ENCODE measurements at regions not wholly inside any gene's neighbourhood (a gene's known extent, or its start where the extent isn't known, plus 50 kb on each side); places are given as distances from the start of the nearest gene placed in this dataset.

DNA sequence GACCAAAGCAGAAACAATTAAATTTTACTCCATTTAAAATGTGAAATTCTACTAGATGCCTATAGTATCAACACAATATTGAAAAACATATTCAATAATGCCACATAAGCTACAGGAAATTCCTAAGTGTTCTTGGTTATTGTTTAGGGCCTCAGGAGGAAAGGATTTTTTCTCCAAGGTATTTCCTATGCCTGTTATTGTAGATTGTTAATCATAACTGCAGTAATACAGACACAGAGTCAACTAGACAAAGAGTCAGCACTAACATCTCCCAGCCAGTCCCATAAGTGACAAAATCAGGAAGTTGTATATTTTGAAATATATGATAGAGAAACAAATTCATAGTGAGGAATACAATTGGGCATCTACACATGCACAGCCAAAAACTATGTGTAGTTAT is 782.7 kb upstream of the KIF2B start:
- TF ChIP-seq, protein P1, sequence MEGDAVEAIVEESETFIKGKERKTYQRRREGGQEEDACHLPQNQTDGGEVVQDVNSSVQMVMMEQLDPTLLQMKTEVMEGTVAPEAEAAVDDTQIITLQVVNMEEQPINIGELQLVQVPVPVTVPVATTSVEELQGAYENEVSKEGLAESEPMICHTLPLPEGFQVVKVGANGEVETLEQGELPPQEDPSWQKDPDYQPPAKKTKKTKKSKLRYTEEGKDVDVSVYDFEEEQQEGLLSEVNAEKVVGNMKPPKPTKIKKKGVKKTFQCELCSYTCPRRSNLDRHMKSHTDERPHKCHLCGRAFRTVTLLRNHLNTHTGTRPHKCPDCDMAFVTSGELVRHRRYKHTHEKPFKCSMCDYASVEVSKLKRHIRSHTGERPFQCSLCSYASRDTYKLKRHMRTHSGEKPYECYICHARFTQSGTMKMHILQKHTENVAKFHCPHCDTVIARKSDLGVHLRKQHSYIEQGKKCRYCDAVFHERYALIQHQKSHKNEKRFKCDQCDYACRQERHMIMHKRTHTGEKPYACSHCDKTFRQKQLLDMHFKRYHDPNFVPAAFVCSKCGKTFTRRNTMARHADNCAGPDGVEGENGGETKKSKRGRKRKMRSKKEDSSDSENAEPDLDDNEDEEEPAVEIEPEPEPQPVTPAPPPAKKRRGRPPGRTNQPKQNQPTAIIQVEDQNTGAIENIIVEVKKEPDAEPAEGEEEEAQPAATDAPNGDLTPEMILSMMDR (IDR thresholded peaks at IDR 0.05), result no peak
- TF ChIP-seq POLR2A (IDR thresholded peaks at IDR 0.05), result no peak
